ENCODE measurements at regions not wholly inside any gene's neighbourhood (a gene's known extent, or its start where the extent isn't known, plus 50 kb on each side); places are given as distances from the start of the nearest gene placed in this dataset.

- no peak for DNase-seq
Observed at GRCh38 chr5:21694567-21694966, 1158.6 kb downstream of the CDH12 start.

GRCh38 chr5:21693591-21693990 is 1159.6 kb downstream of the CDH12 start:
- no peak for DNase-seq

GRCh38 chr5:21689587-21689986 is 1163.6 kb downstream of the CDH12 start:
- no peak for DNase-seq

GRCh38 chr5:21688655-21689054 is 1164.5 kb downstream of the CDH12 start:
- DNase-seq = no peak

GRCh38 chr5:21687621-21688020 is 1165.5 kb downstream of the CDH12 start:
- no peak for DNase-seq

- DNase-seq = no peak
Observed at GRCh38 chr5:21686706-21687105, 1166.4 kb downstream of the CDH12 start.

GRCh38 chr5:21685522-21685921 is 1167.6 kb downstream of the CDH12 start:
- DNase-seq = no peak

GRCh38 chr5:21684992-21685391 is 1168.2 kb downstream of the CDH12 start:
- DNase-seq = no peak

GRCh38 chr5:21681911-21682310 is 1171.2 kb downstream of the CDH12 start:
- no peak for DNase-seq

- DNase-seq = no peak
Observed at GRCh38 chr5:21680641-21681040, 1172.5 kb downstream of the CDH12 start.

GRCh38 chr5:21680196-21680595 is 1172.9 kb downstream of the CDH12 start:
- DNase-seq = peak; percentile 3

- DNase-seq = no peak
Observed at GRCh38 chr5:21678526-21678925, 1174.6 kb downstream of the CDH12 start.

- no peak for DNase-seq
Observed at GRCh38 chr5:21672911-21673310, 1180.2 kb downstream of the CDH12 start.

GRCh38 chr5:21672360-21672759 is 1180.8 kb downstream of the CDH12 start:
- DNase-seq = no peak

GRCh38 chr5:21665524-21665923 is 1187.6 kb downstream of the CDH12 start:
- DNase-seq = no peak

- no peak for DNase-seq
Observed at GRCh38 chr5:21663082-21663481, 1190.1 kb downstream of the CDH12 start.

- no peak for DNase-seq
Observed at GRCh38 chr5:21661184-21661583, 1192.0 kb downstream of the CDH12 start.

GRCh38 chr5:21654556-21654955 is 1198.6 kb downstream of the CDH12 start:
- DNase-seq = no peak

GRCh38 chr5:21649969-21650368 is 1203.2 kb downstream of the CDH12 start:
- no peak for DNase-seq

- no peak for DNase-seq
Observed at GRCh38 chr5:21646469-21646868, 1206.7 kb downstream of the CDH12 start.

- no peak for DNase-seq
Observed at GRCh38 chr5:21644032-21644431, 1209.1 kb downstream of the CDH12 start.

GRCh38 chr5:21642312-21642711 is 1210.8 kb downstream of the CDH12 start:
- no peak for DNase-seq

GRCh38 chr5:21623831-21624230 is 1229.3 kb downstream of the CDH12 start:
- no peak for DNase-seq

GRCh38 chr5:21615195-21615765 is 1237.9 kb downstream of the CDH12 start:
- no peak for DNase-seq

GRCh38 chr5:21613971-21614488 is 1239.1 kb downstream of the CDH12 start:
- no peak for DNase-seq
